ENCODE measurements at regions not wholly inside any gene's neighbourhood (a gene's known extent, or its start where the extent isn't known, plus 50 kb on each side); places are given as distances from the start of the nearest gene placed in this dataset.

- WGBS (ENCODE audit: insufficient coverage): 77% methylated on average over 4 of the region's 4 CpGs
- TF ChIP-seq, protein P1, sequence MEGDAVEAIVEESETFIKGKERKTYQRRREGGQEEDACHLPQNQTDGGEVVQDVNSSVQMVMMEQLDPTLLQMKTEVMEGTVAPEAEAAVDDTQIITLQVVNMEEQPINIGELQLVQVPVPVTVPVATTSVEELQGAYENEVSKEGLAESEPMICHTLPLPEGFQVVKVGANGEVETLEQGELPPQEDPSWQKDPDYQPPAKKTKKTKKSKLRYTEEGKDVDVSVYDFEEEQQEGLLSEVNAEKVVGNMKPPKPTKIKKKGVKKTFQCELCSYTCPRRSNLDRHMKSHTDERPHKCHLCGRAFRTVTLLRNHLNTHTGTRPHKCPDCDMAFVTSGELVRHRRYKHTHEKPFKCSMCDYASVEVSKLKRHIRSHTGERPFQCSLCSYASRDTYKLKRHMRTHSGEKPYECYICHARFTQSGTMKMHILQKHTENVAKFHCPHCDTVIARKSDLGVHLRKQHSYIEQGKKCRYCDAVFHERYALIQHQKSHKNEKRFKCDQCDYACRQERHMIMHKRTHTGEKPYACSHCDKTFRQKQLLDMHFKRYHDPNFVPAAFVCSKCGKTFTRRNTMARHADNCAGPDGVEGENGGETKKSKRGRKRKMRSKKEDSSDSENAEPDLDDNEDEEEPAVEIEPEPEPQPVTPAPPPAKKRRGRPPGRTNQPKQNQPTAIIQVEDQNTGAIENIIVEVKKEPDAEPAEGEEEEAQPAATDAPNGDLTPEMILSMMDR (IDR thresholded peaks at IDR 0.05): no peak
- Histone ChIP-seq H3K9me3 (ENCODE audit: control insufficient read depth, insufficient read depth, low read length) (no peaks in the 10 kb centered on the region), H3K27me3 (ENCODE audit: control insufficient read depth, insufficient read depth, low read length) (no peaks in the 10 kb centered on the region), H3K4me3 (ENCODE audit: low read length) (no peak overlapping the region), H3K4me1 (ENCODE audit: control insufficient read depth, insufficient read depth, low read length) (no peaks in the 10 kb centered on the region), H3K36me3 (ENCODE audit: control insufficient read depth, insufficient read depth, low read length) (no peaks in the 10 kb centered on the region), H3K27ac (ENCODE audit: low read length) (no peak overlapping the region)
- DNase-seq: no peak
- Mint-ChIP-seq H3K9me3 (no peaks in the 10 kb centered on the region), H3K27ac (no peak overlapping the region), H3K4me1 (peaks cover 9 to 17% of the 10 kb centered on the region in 2 donors), H3K36me3 (no peaks in the 10 kb centered on the region), H3K4me3 (no peak overlapping the region), H3K27me3 (ENCODE audit: low read depth in 2 of 2) (no peaks in the 10 kb centered on the region)
- no peak for ATAC-seq
- intact Hi-C loops (cut with micrococcal nuclease): no loop called here
Measured at GRCh38 chr17:6943406-6943805, 52.4 kb upstream of the ALOX12 start.
